K562 (cell line): ENCODE measurements at regions not wholly inside any gene's neighbourhood (a gene's known extent, or its start where the extent isn't known, plus 50 kb on each side); places are given as distances from the start of the nearest gene placed in this dataset.
"Not testable (repeated sequence)": the region's sequence is repeated elsewhere in the genome, so short reads cannot be mapped to it uniquely, and the experiment has no call there.

Experiments used
- ATAC-seq: fragments of 200-7000 bp; cut with Tn5 transposase; 3 replicates; pipeline ENCODE4 v1.9.1; 2020; ENCODE audit warnings: moderate library complexity
- BruUV-seq: library from RNA; stranded (reverse); fragments of 400-500 nt; replicated peaks from 2 replicates; lab custom pipeline; 2021; lab: Mats Ljungman, UMichigan
- CTCF ChIA-PET: fragments of 300-600 bp; formaldehyde crosslinking; extraction: SDS; loops from one replicate; lab custom pipeline; 2021; ENCODE audit warnings: low intra/inter-chr PET ratio; lab: Yijun Ruan, JAX
- POLR2A ChIA-PET: fragments of 300-600, 350-650 bp; sonication (Branson Sonifier 250); formaldehyde crosslinking; extraction: SDS; loops from one replicate; lab custom pipeline; 2021; ENCODE audit warnings: antibody characterized with exemption, inconsistent platforms; lab: Yijun Ruan, JAX
- DNase-seq, 4 experiments: peaks; one replicate each; pipeline versions ENCODE4 v3.0.0 to v3.0.0-alpha.2; 2011 to 2018; ENCODE audit warnings: low spot score in 3 of 4, mixed read lengths in 3 of 4; ENCODE audit errors: extremely low read depth in 1 of 4
- FAIRE-seq: peaks from 2 replicates; lab custom pipeline; 2011; peaks lifted over from hg19 to GRCh38; lab: Jason Lieb, UNC
- H2AFZ ChIP-seq: 2 replicates; pipeline ENCODE4 v1.6.0; 2011; ENCODE audit warnings: low read depth, low read length, control low read depth, inconsistent platforms
- H3K27ac ChIP-seq: fragments of 200-600 bp; 3 replicates; pipeline ENCODE4 v1.8.0; 2011; ENCODE audit warnings: low read depth, mild to moderate bottlenecking, control low read depth, inconsistent platforms, low read length, moderate library complexity, mixed read lengths; ENCODE audit errors: extremely low read depth
- H3K27me3 ChIP-seq, 2 experiments: fragments of 300-600 bp in 1 of 2; 2 replicates in 1 of 2; 3 replicates in 1 of 2; pipeline versions ENCODE4 v1.6.0 to v1.8.0; 2011; ENCODE audit warnings: inconsistent platforms in 2 of 2, low read length in 2 of 2, mild to moderate bottlenecking in 1 of 2, mixed read lengths in 1 of 2, moderate library complexity in 1 of 2; ENCODE audit not compliant: control insufficient read depth in 2 of 2, insufficient read depth in 2 of 2
- H3K36me3 ChIP-seq: fragments of 300-600 bp; 3 replicates; pipeline ENCODE4 v1.8.0; 2011; ENCODE audit warnings: mild to moderate bottlenecking, low read length, inconsistent platforms; ENCODE audit not compliant: control insufficient read depth, insufficient read depth
- H3K4me1 ChIP-seq, 2 experiments: fragments of 200-600 bp in 1 of 2; replicated peaks in 1 of 2; 2 replicates in 1 of 2; 3 replicates in 1 of 2; pipeline versions ENCODE4 v1.5.1 to v1.8.0; 2011; ENCODE audit warnings: inconsistent platforms in 2 of 2, low read length in 2 of 2, mild to moderate bottlenecking in 1 of 2, mixed read lengths in 1 of 2, moderate library complexity in 1 of 2; ENCODE audit not compliant: control insufficient read depth in 2 of 2, insufficient read depth in 2 of 2
- H3K4me2 ChIP-seq: 2 replicates; pipeline ENCODE4 v1.6.1; 2011; ENCODE audit warnings: low read length, control low read depth, inconsistent platforms, mixed read lengths; ENCODE audit not compliant: insufficient read depth
- H3K4me3 ChIP-seq: fragments of 200-600 bp; sonication (generic), shearing (Covaris generic); 2 replicates; pipeline ENCODE4 v1.5.1; 2016; ENCODE audit warnings: control low read depth, inconsistent platforms
- H3K79me2 ChIP-seq: fragments of 200-600 bp; 3 replicates; pipeline ENCODE4 v1.8.0; 2011; ENCODE audit warnings: low read length, inconsistent platforms; ENCODE audit not compliant: control insufficient read depth, insufficient read depth
- H3K9ac ChIP-seq, 2 experiments: 2 replicates each; pipeline versions ENCODE4 v1.6.0 to v1.6.1; 2011; ENCODE audit warnings: low read depth in 2 of 2, low read length in 2 of 2, control low read depth in 1 of 2, inconsistent platforms in 1 of 2, mild to moderate bottlenecking in 1 of 2, mixed read lengths in 1 of 2; ENCODE audit not compliant: insufficient read depth in 1 of 2
- H3K9me1 ChIP-seq: one replicate; pipeline ENCODE4 v1.6.0; 2011; ENCODE audit warnings: inconsistent platforms, mild to moderate bottlenecking, low read length, moderate library complexity; ENCODE audit not compliant: control insufficient read depth, insufficient read depth
- H3K9me3 ChIP-seq: replicated peaks from 2 replicates; pipeline ENCODE4 v1.5.1; 2011; ENCODE audit warnings: low read depth, low read length, inconsistent platforms; ENCODE audit not compliant: control insufficient read depth, insufficient read depth
- H4K20me1 ChIP-seq: replicated peaks from 2 replicates; pipeline ENCODE4 v1.6.1; 2011; ENCODE audit warnings: low read length, inconsistent platforms, mixed read lengths; ENCODE audit not compliant: control insufficient read depth, insufficient read depth
- BCL6 ChIP-seq: fragments of 250-450 bp; sonication (Bioruptor Pico); IDR thresholded peaks from 2 replicates; pipeline ENCODE4 v1.4.0; 2020
- NUFIP1 ChIP-seq: fragments of 450-650 bp; IDR thresholded peaks from 2 replicates; pipeline ENCODE4 v1.6.1; 2018; ENCODE audit not compliant: partially characterized antibody
- PCBP2 ChIP-seq: fragments of 200-400 bp; formaldehyde crosslinking; IDR thresholded peaks from 2 replicates; pipeline ENCODE4 v1.6.1; 2018; ENCODE audit warnings: low read length, low read depth, mild to moderate bottlenecking, moderate library complexity; ENCODE audit not compliant: poor library complexity, severe bottlenecking
- RNF2 ChIP-seq: sonication (generic); IDR thresholded peaks from 2 replicates; pipeline ENCODE4 v1.6.1; 2016
- WGBS: fragments of 100-300 bp; shearing (Covaris generic); methylation state at CpG from one replicate; pipeline ENCODE4 v1.1.6; 2016; ENCODE audit warnings: low coverage, mixed read lengths; ENCODE audit not compliant: insufficient coverage; ENCODE audit errors: missing lambda C conversion rate; 5-methylcytosine and 5-hydroxymethylcytosine counted together
- in situ Hi-C: fragments of 300-500 bp; cut with MboI; formaldehyde crosslinking; loops from 4 replicates; pipeline ENCODE4 v1.15.0; 2018; ENCODE audit warnings: inconsistent platforms, mixed read lengths
- intact Hi-C: fragments of 100-400 bp; cut with micrococcal nuclease; formaldehyde crosslinking; loops from 2 replicates; pipeline ENCODE4 v1.14.2; 2022

GRCh38 chr2:9730523-9730922 lies 99.7 kb upstream of the YWHAQ start:
- H4K20me1 ChIP-seq, H3K9ac ChIP-seq, H3K4me1 ChIP-seq, intact Hi-C loops, H3K9me1 ChIP-seq, in situ Hi-C loops, H3K27ac ChIP-seq, BruUV-seq, ATAC-seq, H3K4me3 ChIP-seq, POLR2A ChIA-PET, DNase-seq, H3K9me3 ChIP-seq, H3K79me2 ChIP-seq, H3K4me2 ChIP-seq, H3K36me3 ChIP-seq, H3K27me3 ChIP-seq, CTCF ChIA-PET, FAIRE-seq: not testable (repeated sequence)
- H2AFZ ChIP-seq, result peak overlapping the region; percentile 35; the same call in 1 of the 2 replicates
- WGBS, result 20% methylated on average over 3 of the region's 4 CpGs
- peak; percentile 15 for TF ChIP-seq PCBP2

- no peaks in the 10 kb centered on the region for H3K9me3 ChIP-seq
- 47% methylated on average over 3 of the region's 3 CpGs for WGBS
- DNase-seq (no peak), FAIRE-seq (no peak), ATAC-seq (no peak)
- H2AFZ ChIP-seq, result no peak overlapping the region
- H3K4me3 ChIP-seq, result no peak overlapping the region
- no peak overlapping the region for H3K9ac ChIP-seq
- H3K4me1 ChIP-seq, result no peaks in the 10 kb centered on the region; a peak in 2 of 5 replicates
- H4K20me1 ChIP-seq, result no peaks in the 10 kb centered on the region
- H3K9me1 ChIP-seq, result no peaks in the 10 kb centered on the region
- ChIA-PET CTCF (no interaction called here), POLR2A (interaction anchor here (1.0 to 1.1 kb wide), 2 partner anchors 18 to 25 kb away, joined by 3 to 4 read pairs; no protein-coding TSS in a partner anchor)
- H3K27me3 ChIP-seq, result no peaks in the 10 kb centered on the region
- H3K79me2 ChIP-seq, result no peaks in the 10 kb centered on the region
- no peak for TF ChIP-seq BCL6
- no peak for TF ChIP-seq RNF2
- TF ChIP-seq NUFIP1, result no peak
- in situ Hi-C loops, result no loop called here
- H3K27ac ChIP-seq, result no peak overlapping the region
- intact Hi-C loops, result no loop called here
- H3K36me3 ChIP-seq, result no peaks in the 10 kb centered on the region
- BruUV-seq, result no TSS peak
- no peak overlapping the region for H3K4me2 ChIP-seq
These were observed 102.0 kb upstream of the YWHAQ start for GRCh38 chr2:9732824-9733223.
